ENCODE measurements at regions not wholly inside any gene's neighbourhood (a gene's known extent, or its start where the extent isn't known, plus 50 kb on each side); places are given as distances from the start of the nearest gene placed in this dataset.
"Not testable (repeated sequence)": the region's sequence is repeated elsewhere in the genome, so short reads cannot be mapped to it uniquely, and the experiment has no call there.

DNA sequence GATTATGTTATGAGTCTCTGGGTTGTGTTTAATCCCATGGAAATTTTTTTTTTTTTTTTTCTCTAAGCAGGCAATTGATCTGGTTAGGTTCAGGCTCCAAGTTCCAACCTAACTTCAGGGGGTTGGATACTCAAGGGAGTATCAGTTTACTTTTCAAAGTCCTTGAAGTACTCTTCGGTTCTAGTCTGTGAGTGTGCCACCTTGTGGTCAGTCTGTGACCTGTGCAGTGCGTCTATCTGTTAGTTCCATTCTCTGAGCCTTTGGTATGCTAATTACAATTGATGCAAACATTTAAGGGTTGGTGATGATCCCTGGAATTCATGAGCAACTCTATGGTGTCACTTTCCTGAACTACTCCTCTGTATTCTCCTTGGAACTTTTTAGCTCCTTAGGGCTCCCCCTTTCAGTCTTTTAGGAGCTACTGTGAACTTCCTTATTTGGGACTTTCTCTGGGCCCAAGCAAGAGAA lies 342.0 kb downstream of the SOX4 start:
- DNase-seq: peak in 1 of 2 donors; percentile 24

DNA sequence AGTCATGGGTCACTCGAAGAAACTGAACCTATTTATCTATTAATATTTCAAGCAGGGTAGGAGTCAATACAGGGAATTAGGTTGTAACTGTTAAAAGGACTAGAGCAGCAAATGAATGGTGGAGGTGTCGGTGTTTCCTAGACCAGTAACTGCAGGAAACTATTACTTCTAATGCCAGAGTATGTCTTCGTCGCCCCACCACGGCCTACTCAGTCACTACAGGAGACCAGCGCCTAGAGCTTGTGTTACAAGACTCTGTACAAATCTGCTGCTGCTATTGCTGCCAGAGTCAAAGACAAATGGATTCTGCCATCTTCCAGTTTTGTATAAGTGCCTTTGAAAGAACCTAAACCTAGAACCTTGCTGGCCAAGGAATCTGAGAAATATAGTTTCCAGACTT lies 343.9 kb downstream of the SOX4 start:
- DNase-seq: no peak

DNA sequence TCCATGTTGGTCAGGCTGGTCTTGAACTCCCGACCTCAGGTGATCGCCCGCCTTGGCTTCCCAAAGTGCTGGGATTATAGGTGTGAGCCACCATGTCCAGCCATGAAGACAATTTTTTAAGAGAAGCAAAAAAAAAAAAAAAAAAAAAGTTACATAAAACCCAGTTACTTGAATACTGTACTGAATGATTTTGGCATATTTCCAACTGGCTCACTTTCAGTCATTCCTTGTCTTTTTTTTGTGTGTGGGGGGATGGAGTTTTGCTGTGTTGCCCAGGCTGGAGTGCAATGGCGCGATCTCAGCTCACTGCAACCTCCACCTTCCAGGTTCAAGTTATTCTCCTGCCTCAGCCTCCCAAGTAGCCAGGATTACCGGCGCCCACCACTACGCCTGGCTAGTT lies 345.5 kb downstream of the SOX4 start:
- not testable (repeated sequence) for DNase-seq

DNA sequence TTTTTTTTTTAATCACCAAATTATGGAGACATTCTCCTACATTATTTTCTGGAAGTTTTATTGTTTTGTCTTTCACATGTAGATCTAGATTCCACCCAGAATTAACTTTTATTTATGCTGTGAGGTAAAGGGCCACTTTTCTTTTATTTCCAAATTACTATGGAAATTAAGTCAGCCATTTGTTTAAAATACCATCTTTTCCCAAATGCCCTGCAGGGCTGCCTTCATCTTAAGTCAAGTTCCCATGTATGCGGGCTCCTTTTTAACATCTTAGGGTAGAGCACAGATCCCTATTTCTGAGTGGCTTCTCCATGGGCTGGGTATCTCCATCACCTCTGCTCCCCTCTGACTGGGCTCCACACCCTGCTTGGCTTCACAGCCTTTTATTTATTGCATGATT lies 348.4 kb downstream of the SOX4 start:
- DNase-seq: no peak

DNA sequence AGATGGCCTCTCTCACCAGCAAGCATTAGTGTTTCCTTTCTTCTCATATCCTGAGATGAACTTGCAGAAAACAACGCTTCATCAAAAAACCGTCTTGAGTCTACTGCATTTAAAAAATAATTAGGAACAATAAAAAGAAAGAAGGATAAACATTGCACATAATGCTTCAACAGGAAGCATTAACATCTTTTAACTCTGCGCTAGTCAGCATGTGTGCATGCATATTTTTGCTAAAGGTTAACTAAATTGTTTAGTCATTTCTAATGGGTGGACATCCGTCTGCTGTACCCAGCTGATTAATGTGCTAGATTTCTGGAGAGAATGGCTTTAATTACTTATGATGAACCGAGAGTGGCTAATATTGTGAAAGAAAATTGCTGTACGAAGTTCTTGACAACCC lies 349.3 kb downstream of the SOX4 start:
- DNase-seq: no peak

DNA sequence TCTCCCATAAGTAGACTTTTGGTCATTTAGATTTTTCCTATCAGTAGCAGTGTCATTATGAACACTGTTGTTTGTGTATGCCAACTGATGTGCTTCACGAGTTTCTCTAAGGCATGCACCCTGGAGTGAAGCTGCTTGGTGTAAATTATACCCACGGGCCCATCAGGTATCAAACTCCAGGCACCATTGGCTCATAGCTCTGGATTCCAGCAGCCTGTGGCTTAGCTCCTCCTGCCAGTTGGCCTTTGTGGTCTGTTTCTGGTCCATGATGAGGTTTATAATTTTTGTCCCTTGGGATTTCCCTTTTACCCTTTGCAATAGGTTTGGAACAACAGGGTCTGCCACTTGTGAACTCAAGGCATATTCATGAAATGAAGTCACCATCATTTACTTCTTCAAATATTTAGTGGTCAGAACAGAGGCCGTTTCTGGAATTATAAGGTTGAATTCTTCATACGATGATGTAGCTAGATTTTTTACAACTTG lies 350.5 kb downstream of the PRL start:
- no peak for DNase-seq

DNA sequence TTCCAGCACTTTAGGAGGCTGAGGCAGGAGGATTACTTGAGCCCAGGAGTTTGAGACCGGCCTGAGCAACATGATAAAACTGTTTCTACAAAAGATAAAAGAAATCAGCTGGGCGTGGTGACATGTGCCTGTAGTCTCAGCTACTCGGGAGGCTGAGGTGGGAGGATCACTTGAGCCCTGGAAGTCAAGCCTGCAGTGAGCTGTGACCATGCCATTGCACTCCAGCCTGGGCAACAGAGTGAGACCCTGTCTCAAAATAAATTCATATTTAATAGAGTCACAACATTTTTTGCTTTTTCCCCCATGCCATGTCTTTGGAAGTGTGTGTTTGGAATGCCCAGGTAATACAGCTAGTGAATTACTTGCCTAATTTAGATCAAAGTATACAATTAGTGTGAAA lies 349.6 kb downstream of the PRL start:
- DNase-seq: not testable (repeated sequence)

DNA sequence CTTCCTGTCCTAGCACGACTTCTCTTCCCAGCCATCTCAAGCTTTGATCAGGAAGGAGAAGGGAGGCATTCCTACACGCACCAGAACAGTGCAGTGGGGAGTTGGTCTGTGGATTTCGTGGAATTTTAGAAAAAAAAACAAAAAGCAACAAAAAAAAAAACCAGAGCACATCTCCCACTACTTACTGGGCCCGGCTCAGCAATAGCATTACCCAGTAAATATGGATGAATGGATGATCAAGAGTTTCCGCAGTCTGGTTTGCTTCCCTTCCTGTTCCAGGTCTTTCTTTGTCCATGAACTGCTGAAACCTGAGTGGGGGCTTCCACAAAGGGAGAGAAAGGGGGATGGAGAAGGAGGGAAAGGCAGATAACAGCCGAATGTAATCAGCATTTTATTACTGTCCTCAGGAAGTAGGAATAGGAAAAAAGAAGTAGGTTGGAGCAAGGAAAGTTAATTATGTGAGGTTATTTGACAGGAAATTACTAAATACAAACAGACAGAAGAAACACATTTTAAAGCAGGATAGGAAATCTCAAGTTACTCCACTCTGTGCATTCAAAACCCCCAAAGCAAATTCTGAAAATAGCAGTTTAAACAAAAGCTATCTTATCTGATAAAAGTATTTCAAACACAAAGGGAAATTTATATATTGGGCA lies 349.0 kb downstream of the PRL start:
- no peak for DNase-seq

DNA sequence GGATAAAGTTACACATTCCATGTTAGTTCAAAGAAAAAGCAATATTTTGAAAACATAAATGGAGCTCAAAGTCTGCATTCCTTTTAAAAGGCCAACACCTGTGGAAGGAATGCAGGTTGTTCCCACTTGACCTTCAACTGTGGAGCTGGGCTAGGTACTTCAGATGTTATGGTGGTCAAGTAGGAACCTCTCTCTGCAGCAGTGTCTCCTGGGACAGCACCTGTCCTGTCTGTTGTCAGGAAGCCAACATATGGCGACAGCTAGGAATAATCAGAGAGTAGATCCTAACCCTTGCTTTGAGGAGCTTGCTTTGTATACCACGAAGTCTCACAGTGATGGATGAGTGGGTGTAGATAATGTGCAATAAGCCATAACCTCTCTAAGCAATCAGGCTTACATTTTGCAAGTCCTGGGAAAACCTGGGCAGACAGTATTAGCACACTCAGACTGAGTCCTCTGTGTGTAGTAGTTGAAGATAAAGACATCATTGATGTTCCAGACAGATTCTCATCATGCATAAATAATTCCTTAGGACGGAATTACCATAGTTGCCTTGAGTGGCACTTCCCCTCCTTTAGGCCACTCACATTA lies 347.5 kb downstream of the PRL start:
- no peak for DNase-seq

DNA sequence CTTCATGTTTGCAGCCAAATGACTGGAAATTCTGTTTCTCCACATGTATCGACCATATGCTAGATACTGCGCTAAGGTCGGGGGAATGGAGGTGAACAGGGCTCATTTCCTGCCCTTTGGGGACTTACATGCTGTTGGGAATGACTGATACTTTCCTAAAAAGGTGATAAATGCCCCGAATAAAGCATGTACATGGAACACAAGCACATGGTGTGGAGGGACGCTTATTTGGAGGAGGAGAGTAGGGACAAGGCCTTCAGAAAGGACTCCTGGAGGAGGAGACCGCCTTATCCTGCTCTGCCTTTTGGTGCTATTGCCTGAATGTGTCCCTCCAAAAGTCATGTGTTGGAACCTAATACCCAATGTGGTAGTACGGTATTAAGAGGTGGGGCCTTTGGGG lies 344.5 kb downstream of the PRL start:
- no peak for DNase-seq

DNA sequence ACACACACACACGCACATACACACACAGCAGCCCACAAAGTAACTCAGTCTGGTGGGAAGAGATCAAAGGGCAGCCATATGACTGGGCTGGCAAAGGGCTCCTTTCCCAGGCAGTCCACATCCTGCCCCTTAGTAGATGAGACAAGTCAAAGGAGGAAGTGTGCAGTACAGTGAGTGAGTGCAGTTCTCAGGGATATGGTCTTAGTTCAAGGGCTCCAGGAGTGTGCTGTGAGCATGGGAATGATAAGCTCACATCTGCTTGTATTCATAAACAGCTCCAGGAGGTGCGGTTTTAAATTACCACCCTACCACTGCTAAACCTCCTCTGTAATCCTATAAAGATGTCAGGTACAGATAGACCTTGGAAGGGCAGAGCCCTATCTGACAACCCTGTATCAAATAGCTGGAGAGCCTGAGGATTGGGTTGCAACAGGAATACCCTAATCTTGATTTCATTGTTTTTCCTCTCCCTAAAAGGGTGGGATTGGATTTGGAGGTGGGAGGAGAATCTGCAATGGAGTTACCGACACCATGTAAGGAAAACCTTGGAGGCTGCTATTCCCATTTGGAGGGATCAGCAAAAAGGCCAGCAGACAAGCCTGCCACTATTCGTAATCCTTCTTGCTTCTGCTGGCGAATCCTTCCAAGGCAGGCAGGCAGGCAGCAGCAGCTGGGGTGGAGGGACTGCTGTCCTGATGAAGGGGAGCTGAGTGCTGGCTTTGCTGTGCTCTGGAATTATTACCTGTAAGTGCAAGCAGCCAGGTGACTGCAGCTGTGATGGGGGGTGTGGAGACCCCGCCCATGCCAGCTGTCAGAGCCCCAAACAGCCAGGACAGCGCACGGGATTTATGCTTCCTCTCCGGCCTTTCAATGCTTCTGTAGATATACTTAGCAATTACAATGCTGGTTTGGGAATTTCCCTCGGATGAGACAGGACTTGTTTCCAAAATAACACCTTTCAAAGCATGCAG lies 342.7 kb downstream of the PRL start:
- DNase-seq: no peak

DNA sequence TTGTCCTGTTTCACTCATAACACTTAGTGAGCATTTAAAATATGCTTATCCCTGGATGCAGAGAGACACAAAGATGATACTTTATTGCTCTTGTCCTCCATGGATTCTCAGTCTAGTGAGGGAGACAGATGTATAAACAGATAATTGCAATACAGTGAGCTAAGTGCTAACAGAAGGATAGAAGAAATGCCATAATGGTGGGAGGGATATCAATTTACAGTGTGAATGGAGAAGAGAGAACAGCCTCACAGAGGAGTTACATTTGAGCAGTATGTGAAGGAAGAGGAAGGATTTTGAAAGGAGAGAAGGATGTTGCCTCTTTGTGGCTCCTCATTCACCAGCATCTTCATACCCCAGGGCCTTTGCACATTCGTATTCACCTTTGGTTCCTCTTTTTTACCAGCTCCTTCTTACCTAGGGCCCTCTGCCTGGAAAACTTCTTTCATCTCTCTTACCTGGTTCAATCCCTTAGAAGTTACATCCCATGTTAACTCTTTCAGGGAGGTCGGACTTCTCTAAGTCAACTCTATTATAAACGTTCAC lies 341.7 kb downstream of the PRL start:
- DNase-seq: no peak

DNA sequence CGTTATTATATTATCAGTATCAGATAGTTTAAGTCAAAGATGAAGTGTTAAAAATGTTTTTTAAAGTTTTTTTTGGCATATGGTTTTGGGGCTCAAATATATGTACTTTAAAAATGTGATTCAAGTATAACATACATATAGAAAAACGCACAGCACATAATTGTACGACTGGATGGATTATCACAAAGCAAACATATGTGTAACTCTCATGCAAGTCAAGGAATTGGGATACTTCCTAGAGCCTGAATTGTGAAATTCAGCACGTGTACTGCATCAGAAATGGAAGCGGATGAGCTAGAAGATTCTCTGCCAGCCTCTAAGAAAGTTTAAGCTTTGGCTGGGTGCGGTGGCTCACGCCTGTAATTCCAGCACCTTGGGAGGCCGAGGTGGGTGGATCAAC lies 340.9 kb downstream of the PRL start:
- DNase-seq: no peak

DNA sequence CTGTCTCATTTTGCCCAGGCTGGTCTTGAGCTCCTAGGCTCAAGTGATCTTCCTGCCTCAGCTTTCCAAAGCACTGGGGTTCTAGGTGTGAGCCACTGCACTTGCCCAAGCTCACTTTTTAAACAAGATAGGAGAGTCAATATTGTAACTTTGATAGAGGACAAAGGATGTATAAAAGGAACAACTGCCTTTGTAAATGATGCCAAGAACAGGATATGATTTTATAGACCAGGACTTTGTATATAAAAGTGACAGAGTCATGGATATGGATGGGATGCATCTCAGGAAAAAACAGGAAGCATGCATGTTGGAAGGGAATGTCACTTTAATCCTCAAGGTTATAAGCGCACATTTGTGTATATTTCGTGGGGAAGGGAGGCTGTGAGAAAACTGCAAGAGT lies 338.4 kb downstream of the PRL start:
- DNase-seq: no peak

DNA sequence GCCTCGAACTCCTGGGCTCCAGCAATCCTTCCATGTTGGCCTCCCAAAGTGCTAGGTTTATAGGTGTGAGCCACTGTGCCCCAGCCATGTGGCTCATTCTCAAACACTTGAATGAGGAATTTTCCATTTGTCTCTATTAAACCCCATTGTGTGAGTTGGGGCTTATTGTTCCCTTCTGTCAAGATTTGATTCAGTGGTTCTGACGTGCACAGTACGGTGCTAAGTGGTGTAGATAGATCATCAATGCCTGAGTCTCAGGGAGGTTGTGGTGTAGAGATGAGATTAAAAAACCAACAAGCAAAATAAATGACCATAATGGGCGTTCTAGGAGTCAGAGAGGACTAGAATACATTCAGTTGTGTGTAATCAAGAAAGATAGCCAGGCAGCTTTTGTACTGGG lies 335.6 kb downstream of the PRL start:
- no peak for DNase-seq

DNA sequence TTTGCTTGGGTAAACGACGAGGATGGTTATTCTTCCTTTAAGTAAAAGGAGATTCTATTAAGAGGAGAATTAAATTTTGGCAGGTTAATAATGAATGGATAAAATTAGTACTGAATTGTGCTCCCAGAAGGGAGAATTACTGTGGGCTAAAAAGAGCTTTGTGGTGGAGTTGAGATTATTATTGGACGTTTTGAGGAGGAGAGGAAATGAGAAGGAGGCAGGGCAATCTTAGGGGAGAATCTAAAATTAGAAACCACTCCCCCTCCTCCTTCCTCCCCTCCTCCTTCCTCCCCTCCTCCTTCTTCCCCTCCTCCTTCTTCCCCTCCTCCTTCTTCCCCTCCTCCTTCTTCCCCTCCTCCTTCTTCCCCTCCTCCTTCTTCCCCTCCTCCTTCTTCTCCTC lies 331.8 kb downstream of the PRL start:
- DNase-seq: no peak

DNA sequence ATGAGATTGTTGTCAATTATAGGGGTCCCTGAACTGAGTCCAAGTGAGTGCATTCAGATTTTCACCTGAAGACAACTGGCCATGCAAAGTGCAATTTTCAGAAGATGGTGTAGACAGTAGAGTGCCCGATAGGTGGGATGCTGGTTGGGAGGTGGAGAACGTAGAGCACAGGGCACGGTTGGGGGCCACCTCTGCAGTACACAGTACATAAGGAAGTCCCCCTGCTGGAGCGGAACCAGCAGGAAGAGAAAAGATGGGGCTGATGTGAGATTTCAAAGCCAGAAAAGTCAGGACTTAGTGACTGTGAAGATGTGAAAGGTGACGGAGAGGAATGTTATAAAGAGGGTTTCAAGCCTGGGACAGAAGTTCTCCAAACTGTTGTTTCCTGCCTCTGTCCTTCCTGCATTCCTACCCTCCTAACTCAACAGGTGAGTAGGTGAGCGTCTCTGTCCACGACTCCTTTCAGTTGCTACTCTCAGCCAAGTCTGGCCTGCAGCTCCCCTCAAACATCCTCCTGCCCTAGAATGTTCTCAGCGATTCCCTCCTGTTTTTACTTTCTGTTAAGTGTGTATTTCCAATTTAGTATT lies 330.8 kb downstream of the PRL start:
- DNase-seq: no peak

DNA sequence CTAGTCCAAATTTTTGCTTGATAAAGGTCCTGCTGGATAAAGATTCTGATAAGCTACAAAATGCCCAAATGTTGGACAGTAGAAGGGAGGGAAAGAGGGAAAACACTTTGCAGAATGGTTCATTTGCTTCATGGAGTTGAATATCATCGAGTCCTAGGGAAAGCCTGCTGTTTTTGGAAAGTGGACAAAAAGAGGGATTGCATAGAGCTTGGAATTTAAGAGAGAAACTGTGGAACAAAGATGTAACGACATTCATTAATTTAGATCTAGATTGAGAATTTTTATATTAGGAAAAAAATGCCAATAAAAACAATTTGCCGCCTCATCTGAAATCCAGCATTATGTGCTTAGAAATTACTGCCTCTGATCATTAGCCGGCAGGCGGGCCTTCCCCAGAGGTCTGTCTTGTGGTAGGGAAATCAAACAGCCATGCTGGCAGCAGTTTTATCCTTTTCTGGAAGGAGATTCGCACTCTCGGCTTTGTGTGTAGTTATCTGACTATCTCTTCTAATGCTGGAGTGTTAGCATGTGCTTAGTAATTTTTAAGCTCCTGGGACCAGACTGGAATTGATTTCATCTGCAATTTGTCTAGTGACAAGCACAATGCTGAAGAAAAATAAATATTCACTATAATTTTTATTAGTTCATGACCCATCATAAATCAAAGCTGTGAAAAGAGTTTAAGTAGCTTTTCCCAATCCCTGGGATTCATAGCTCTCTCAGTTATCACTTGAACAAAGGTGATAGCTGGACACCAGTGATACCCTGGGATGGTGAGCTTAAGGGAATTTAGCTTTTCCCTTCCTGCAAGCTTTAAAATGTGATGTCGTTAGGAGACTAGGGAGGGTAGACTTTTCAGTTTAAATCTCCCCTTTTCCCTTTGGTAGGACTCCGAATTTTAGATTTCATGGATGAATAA lies 329.5 kb downstream of the PRL start:
- DNase-seq: no peak

DNA sequence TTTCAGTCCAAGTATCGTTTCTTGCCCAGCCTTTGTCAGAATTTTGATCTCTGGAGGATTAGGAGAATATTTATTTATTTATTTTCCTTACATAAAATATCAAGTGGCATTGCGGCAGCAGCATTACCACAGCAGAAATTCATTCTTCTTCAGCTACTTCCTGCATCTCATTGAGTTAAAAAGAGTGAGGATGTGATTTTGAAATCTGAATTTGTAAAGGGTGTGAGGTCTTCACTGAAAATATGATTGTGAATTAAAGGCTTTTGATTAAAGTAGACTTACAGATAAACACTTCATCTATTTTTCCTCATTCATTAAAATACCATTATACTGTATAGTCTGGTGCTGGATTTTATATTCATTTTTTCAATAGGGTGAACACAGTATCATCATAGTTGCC lies 328.4 kb downstream of the PRL start:
- no peak for DNase-seq

DNA sequence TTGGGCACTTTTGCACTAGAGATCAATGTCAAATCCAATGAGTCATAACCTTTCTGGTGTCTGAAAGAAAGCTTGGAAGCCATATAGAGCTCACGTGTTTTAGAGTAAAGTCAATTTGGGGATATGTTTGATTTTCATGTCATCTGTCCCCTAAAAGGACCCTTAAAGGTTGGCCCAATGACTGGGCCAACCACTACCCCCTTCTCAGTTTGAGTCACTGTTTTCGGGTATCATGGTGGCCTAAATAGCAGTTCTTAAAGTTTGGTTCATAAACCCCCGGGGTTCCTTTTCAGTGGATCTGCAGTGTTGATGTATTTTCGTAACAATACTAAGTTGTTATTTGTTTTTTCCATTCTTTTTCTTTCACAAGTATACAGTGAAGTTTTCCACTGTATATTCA lies 327.6 kb downstream of the PRL start:
- DNase-seq: no peak

DNA sequence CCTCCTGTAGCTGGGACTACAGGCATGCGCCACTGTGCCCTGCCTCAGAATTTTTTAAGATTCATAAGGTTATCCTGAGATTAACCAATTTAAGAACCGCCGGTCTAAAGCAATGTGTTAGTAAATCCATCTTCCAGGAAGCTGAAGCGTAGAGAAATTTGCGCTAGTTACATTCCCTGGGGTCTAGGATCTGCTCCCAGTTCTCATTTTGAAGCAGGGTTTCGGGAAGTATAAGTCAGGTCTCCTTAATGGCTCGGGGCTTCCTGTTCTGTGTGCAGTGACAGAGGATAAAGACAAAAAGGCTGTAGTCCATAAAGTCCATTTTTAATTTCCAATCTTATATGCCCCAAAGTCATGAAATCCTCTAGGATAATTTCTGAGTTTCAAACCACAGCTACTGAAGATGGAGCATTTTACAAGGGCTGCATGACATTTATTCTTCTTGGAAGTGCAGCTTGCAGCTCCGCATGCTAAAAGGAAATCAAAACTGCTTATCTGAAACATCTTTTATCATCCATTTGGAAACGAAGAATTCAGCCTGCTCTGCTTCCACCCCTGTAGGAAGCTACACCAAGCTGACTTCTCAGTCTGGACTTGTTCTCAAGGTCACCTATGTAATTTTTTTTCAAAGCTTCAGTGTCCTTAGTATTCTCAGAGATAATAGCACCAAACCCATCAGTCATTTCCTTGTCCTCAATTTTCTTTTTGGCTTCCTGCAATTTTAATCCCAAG lies 326.1 kb downstream of the PRL start:
- no peak for DNase-seq
